ENCODE measurements at regions not wholly inside any gene's neighbourhood (a gene's known extent, or its start where the extent isn't known, plus 50 kb on each side); places are given as distances from the start of the nearest gene placed in this dataset.

DNA sequence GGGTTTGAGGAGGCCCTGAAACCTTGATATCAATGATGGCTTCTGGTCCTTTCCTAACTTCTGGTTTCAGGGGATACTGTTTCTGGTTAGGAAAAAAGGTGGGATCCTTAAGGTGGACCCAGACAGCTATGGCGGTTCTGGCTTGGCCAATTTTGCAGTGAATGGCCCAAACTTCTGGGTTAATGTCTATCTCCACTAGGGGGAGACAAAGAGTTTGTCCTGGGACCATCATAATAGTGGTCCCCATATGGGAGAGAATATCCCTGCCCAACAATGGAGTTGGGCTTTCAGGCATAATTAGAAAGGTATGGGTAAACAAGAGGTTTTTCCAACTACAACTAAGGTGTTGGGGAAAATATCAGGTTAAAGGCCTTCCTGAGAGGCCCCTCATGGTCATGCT, 273.5 kb downstream of the CALCRL start:
- H3K27me3 ChIP-seq (ENCODE audit: control insufficient read depth, insufficient read depth, low read length) = no peaks in the 10 kb centered on the region
- no peak overlapping the region for H3K4me3 ChIP-seq (ENCODE audit: low read length)
- no peak for ATAC-seq
- H3K27ac Mint-ChIP-seq = no peak overlapping the region
- TF ChIP-seq, protein P1, sequence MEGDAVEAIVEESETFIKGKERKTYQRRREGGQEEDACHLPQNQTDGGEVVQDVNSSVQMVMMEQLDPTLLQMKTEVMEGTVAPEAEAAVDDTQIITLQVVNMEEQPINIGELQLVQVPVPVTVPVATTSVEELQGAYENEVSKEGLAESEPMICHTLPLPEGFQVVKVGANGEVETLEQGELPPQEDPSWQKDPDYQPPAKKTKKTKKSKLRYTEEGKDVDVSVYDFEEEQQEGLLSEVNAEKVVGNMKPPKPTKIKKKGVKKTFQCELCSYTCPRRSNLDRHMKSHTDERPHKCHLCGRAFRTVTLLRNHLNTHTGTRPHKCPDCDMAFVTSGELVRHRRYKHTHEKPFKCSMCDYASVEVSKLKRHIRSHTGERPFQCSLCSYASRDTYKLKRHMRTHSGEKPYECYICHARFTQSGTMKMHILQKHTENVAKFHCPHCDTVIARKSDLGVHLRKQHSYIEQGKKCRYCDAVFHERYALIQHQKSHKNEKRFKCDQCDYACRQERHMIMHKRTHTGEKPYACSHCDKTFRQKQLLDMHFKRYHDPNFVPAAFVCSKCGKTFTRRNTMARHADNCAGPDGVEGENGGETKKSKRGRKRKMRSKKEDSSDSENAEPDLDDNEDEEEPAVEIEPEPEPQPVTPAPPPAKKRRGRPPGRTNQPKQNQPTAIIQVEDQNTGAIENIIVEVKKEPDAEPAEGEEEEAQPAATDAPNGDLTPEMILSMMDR (IDR thresholded peaks at IDR 0.05) = no peak
- 93% methylated on average over 1 of the region's 1 CpG for WGBS (ENCODE audit: insufficient coverage)
- no peaks in the 10 kb centered on the region for H3K36me3 ChIP-seq (ENCODE audit: control insufficient read depth, insufficient read depth, low read length)
- no peaks in the 10 kb centered on the region for H3K9me3 ChIP-seq (ENCODE audit: control insufficient read depth, insufficient read depth, low read length)
- no peak for DNase-seq
- H3K27me3 Mint-ChIP-seq (ENCODE audit: low read depth in 2 of 2) = no peaks in the 10 kb centered on the region
- no peak overlapping the region for H3K4me3 Mint-ChIP-seq
- intact Hi-C loops (cut with micrococcal nuclease) = no loop called here
- no peaks in the 10 kb centered on the region for H3K4me1 Mint-ChIP-seq
- no peaks in the 10 kb centered on the region for H3K36me3 Mint-ChIP-seq
- H3K9me3 Mint-ChIP-seq = peaks cover 6 to 9% of the 10 kb centered on the region in 2 donors
- no peak overlapping the region for H3K27ac ChIP-seq (ENCODE audit: low read length)
- H3K4me1 ChIP-seq (ENCODE audit: control insufficient read depth, insufficient read depth, low read length) = peaks cover 3% of the 10 kb centered on the region

DNA sequence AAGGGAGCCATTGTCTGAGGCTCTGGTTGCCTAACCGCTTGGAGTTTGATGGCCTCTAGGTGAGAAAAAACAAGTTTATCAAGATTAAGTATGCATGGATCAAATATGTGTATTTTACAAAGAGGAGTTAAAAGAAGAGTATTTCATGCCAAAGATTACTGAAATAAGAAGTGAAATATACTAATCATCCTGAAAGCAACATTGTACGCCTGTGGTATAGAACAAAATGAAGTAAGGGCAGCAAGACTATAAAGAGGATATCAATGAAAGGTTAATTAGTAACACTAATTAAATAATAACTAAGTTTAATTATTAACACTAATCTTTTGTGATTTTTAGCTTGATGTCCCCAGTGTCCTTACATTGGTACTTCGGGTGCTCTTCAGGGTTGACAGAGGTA, 276.7 kb downstream of the CALCRL start:
- ATAC-seq = no peak

DNA sequence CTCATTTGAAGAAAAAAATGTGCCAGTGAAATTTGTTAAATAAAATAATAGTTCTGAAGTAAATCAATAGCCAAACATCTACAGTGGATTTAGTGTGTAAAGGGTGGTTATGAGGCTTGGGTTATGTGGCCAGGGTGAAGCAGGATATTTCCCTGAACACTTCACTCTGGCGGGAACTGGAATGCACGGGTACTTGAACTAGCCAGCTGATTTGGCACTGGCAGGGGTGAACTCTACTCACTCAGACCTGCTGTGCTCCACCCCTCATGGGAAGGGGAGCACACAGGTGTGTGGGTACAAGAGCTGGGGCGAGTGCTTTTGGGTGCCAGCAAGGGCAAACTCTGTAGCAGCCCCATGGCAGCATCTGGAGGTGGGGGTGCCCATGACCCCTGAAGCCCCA, 278.2 kb downstream of the CALCRL start:
- Histone ChIP-seq H3K36me3 (ENCODE audit: control insufficient read depth, insufficient read depth, low read length) (no peaks in the 10 kb centered on the region), H3K27ac (ENCODE audit: low read length) (no peak overlapping the region), H3K9me3 (ENCODE audit: control insufficient read depth, insufficient read depth, low read length) (no peaks in the 10 kb centered on the region), H3K27me3 (ENCODE audit: control insufficient read depth, insufficient read depth, low read length) (no peaks in the 10 kb centered on the region), H3K4me1 (ENCODE audit: control insufficient read depth, insufficient read depth, low read length) (peaks cover 3% of the 10 kb centered on the region), H3K4me3 (ENCODE audit: low read length) (no peak overlapping the region)
- DNase-seq (no peak), ATAC-seq (no peak)
- H3K9me3 Mint-ChIP-seq = peaks cover 6% of the 10 kb centered on the region in 2 donors
- H3K4me1 Mint-ChIP-seq = no peaks in the 10 kb centered on the region
- TF ChIP-seq, protein P1 (IDR thresholded peaks at IDR 0.05) = no peak
- H3K27ac Mint-ChIP-seq = no peak overlapping the region
- H3K4me3 Mint-ChIP-seq = no peak overlapping the region
- H3K27me3 Mint-ChIP-seq (ENCODE audit: low read depth in 2 of 2) = no peaks in the 10 kb centered on the region
- intact Hi-C loops (cut with micrococcal nuclease) = no loop called here
- no peaks in the 10 kb centered on the region for H3K36me3 Mint-ChIP-seq
- 71% methylated on average over 3 of the region's 3 CpGs for WGBS (ENCODE audit: insufficient coverage)

More for the DNA sequence above, 276.7 kb downstream of the CALCRL start:
- TF ChIP-seq, protein P1 (IDR thresholded peaks at IDR 0.05) = no peak
- Mint-ChIP-seq H3K27me3 (ENCODE audit: low read depth in 2 of 2) (no peaks in the 10 kb centered on the region), H3K36me3 (no peaks in the 10 kb centered on the region), H3K4me1 (no peaks in the 10 kb centered on the region), H3K27ac (no peak overlapping the region), H3K9me3 (peaks cover 4 to 7% of the 10 kb centered on the region in 2 donors), H3K4me3 (no peak overlapping the region)
- no peak overlapping the region for H3K4me3 ChIP-seq (ENCODE audit: low read length)
- no peak for DNase-seq
- no peaks in the 10 kb centered on the region for H3K36me3 ChIP-seq (ENCODE audit: control insufficient read depth, insufficient read depth, low read length)
- H3K27me3 ChIP-seq (ENCODE audit: control insufficient read depth, insufficient read depth, low read length) = no peaks in the 10 kb centered on the region
- H3K27ac ChIP-seq (ENCODE audit: low read length) = no peak overlapping the region
- intact Hi-C loops (cut with micrococcal nuclease) = no loop called here
- peaks cover 3% of the 10 kb centered on the region for H3K4me1 ChIP-seq (ENCODE audit: control insufficient read depth, insufficient read depth, low read length)
- H3K9me3 ChIP-seq (ENCODE audit: control insufficient read depth, insufficient read depth, low read length) = no peaks in the 10 kb centered on the region
- WGBS (ENCODE audit: insufficient coverage) = 83% methylated on average over 2 of the region's 3 CpGs

All from natural killer cell (primary cell).